Lower leg skin (tissue), 3 donors: ENCODE measurements at regions not wholly inside any gene's neighbourhood (a gene's known extent, or its start where the extent isn't known, plus 50 kb on each side); places are given as distances from the start of the nearest gene placed in this dataset.

Source experiments
- POLR2A ChIP-seq, 2 donors: fragments of 450-650 bp; IDR thresholded peaks; one replicate each; pipeline ENCODE4 v1.6.1; 2016 to 2017; ENCODE audit warnings: antibody characterized with exemption in 2 of 2, mild to moderate bottlenecking in 1 of 2, moderate library complexity in 1 of 2
- TF ChIP-seq, protein P1 (sequence below), 3 donors: fragments of 450-650 bp; IDR thresholded peaks; one replicate each; pipeline ENCODE4 v1.5.1; 2016; ENCODE audit warnings: antibody characterized with exemption in 3 of 3, mild to moderate bottlenecking in 3 of 3, moderate library complexity in 2 of 3

DNA sequence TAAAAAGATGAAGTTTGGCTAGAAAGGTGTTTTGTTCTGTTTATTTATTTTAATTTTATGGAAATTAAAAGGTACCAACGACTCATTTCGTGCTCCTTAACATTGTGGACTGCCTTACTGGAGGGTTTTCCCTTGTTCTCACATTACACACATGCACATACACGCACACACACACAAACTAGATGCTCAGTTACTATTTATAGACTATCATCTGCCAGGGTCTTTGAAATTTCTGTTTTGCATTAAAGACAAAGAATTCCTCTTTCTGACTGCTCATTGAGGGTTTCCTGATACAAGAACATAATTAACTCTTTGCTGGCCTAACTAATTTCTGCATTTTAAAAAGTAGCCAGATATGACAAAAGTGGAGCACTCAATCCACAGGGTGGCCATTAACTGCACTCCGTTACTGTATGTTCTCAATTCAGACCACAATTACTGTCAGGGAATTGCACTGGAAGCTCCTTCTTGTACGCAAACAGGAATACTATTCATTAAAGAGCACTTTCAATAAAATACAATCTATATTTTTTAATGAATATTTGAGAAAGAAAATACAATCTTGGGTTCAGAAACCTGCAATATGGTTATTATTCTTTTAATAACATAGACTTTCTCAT lies 366.9 kb upstream of the GALNT5 start:
- TF ChIP-seq, protein P1, sequence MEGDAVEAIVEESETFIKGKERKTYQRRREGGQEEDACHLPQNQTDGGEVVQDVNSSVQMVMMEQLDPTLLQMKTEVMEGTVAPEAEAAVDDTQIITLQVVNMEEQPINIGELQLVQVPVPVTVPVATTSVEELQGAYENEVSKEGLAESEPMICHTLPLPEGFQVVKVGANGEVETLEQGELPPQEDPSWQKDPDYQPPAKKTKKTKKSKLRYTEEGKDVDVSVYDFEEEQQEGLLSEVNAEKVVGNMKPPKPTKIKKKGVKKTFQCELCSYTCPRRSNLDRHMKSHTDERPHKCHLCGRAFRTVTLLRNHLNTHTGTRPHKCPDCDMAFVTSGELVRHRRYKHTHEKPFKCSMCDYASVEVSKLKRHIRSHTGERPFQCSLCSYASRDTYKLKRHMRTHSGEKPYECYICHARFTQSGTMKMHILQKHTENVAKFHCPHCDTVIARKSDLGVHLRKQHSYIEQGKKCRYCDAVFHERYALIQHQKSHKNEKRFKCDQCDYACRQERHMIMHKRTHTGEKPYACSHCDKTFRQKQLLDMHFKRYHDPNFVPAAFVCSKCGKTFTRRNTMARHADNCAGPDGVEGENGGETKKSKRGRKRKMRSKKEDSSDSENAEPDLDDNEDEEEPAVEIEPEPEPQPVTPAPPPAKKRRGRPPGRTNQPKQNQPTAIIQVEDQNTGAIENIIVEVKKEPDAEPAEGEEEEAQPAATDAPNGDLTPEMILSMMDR (IDR thresholded peaks at IDR 0.05): no peak
- no peak for TF ChIP-seq POLR2A (IDR thresholded peaks at IDR 0.05)
